Stimulated activated CD8-positive, alpha-beta memory T cell treated with anti-CD3 and anti-CD28 coated beads, Interleukin-4, amount 100 ng/mL, for 48 hours (primary cell): ENCODE measurements at regions not wholly inside any gene's neighbourhood (a gene's known extent, or its start where the extent isn't known, plus 50 kb on each side); places are given as distances from the start of the nearest gene placed in this dataset.
"Not testable (repeated sequence)": the region's sequence is repeated elsewhere in the genome, so short reads cannot be mapped to it uniquely, and the experiment has no call there.

Source experiments
- DNase-seq: peaks from one replicate; pipeline ENCODE4 v3.0.0-alpha.2; 2020

DNA sequence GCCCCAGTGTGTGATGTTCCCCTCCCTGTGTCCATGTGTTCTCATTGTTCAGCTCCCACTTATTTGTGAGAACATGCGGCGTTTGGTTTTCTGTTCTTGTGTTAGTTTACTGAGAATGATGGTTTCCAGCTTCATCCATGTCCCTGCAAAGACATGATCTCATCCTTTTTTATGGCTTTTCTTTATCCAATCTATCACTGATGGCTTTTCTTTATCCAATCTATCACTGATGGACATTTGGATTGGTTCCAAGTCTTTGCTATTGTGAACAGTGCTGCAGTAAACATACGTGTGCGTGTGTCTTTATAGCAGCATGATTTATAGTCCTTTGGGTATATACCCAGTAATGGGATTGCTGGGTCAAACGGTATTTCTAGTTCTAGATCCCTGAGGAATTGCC lies 455.8 kb downstream of the MAT2B start:
- not testable (repeated sequence) for DNase-seq

DNA sequence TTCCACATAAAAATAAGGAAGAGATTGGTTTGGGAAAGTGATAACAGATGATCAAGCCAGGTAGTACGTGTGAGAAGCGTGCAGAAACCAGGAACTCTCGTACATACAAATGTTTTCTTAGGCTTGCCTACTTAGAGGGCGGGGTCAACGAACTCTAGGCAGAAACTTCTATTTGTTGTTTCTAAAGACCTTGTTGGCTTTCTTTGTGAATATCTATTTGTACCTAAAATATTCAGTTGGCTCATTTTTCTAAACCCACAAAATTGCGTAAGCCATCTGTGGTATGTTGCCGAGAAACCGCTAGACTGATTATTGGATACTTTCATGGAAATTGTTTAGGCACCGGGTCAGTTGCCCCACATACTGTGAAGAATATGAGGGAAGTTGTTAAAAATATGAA lies 458.5 kb downstream of the MAT2B start:
- no peak for DNase-seq

DNA sequence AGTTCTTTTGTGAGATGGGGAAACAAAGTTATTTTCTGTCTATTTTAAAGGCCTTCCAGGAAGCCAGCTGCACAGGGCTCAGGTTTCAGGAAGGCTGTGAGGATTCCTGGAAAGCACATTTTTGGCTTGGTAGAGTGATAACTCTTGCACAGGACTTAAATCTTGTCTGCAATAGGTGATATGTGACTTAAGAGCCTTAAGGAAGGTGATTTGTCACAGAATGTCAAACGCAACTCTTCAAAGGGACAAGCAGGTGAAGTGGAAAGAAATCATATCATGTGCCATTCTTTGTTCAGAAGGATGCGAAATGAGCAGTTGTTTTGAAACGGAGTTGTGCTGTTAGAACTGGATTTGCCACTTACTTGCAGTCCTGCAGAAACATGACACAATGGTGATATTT lies 459.3 kb downstream of the MAT2B start:
- DNase-seq, result no peak

DNA sequence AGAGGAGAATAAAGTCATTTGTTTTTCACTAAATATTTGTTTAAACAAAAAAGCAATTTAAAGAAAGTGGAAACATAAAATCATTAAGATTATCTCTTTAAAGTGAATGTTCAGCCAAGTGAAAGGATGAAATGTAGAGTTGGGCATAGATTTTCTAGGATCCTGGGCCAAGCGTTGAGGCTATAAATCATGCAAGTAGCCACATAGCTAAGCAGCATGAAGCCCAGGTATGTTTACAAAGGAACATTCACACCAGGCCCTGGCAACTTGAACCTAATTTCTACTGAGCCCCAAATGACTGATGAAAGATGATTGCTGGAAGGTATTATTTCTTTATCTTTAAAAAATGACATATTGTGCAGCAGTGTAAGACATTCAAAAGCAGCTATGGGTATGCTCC lies 461.8 kb downstream of the MAT2B start:
- DNase-seq, result no peak

DNA sequence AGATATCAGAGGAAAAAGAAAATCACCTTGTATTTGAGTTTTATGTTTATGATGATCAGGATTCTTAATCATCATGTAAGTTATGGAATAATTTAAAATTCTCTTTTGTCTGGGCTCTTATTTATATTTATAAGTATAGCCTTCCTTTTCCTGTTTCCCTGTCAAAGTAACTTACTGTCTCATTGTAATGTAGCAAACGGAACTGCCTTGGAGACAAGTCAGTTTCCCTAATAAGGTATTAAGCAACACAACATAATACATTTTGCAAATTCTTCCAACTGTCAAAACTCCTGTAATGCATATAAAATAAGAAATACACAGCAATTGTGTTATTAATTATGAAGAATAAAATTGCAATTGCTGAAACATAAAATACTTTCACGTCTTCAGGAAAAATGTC lies 463.2 kb downstream of the MAT2B start:
- DNase-seq, result no peak

DNA sequence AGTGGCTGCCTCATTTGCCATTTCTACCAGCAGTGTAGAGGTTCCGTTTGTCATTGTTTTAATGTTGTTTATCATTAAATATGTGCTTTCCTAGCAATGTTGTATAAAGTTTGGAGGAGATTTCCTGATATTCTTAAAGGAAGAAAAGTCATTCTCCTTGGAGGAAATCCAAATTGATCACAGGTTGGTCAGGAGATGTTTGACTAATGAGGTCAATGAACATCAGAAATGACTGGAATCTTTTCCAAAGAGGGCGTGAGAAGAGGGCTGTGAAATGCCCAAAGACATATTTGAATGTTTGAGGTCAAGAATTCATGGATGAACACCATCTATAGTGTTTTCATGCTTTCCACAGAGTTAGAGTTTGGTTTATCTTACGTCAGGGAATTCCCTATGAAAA lies 471.3 kb downstream of the MAT2B start:
- no peak for DNase-seq

DNA sequence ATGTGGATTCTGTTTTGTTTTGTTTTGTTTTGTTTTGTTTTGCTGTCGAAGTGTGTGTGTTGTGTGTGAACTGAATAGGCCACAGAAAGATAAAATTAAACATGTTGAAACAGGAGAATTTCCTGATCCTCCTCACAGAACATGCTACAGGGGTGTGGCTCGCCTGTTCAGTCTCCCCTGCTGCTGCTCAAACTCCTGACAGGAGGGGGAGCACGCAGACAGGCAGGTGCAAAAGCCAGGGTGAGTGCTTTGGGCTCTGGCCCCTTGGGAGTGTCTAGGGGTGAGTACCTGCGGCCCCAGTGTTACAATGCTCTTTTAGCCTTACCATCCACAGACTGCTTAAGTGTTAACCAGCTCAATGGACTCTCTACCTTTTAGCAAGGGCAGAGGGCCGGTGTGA lies 473.5 kb downstream of the MAT2B start:
- no peak for DNase-seq

DNA sequence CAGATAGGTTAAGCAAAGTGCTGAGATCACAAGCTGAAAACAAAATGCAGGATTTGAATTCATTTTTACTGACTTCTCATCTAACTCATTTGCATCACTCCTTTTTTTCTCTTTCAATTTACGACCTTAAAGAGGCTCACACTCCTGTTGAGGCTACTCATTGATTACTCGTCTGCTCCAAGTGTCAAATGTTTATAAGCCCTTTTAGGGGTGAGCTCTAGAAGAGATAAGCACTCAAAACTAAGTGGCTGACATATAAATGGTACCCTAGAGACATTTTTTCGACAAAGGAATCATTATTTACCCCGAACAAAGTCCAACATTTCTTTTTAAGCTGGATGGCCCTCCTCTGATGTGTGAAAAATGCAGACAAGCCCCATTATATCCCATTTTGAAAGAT lies 483.1 kb downstream of the MAT2B start:
- DNase-seq, result no peak

DNA sequence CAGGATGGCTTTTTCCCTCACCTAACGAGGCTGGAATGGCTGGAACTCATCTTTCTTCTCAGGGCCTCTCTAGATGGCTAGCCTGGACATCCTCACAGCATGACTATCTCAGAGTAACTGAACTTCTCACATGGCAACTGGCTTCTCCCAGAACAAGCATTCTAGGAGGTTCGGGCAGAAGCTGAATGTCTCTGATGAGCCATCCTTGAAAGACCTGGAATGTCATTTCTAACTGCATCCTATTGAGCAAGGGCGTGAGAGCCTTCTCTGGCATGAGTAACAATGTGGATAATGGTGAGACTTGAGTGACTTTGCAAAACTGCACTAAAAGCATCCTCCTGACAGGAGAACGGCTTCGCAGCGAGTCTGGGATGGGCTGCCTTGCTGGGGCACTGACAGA lies 487.7 kb downstream of the MAT2B start:
- no peak for DNase-seq

DNA sequence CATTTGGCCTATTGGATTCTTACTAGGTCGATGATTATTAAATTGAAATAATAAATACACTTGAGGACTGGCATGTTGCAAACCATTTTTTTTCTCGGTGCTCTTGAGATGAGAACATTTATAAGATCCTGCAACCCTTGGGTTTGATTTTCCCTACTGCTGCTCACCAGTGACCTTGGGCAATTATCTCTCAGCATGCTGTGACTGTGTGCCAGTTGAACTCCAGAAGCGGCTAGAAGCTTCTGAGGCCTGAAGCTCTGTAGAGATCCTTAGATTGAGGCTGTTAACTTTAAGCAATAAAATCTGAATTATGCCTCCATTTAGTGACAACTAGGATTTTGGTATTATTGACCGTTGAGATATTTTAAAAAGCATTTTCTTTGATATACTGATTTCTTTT lies 489.8 kb downstream of the MAT2B start:
- DNase-seq, result no peak

DNA sequence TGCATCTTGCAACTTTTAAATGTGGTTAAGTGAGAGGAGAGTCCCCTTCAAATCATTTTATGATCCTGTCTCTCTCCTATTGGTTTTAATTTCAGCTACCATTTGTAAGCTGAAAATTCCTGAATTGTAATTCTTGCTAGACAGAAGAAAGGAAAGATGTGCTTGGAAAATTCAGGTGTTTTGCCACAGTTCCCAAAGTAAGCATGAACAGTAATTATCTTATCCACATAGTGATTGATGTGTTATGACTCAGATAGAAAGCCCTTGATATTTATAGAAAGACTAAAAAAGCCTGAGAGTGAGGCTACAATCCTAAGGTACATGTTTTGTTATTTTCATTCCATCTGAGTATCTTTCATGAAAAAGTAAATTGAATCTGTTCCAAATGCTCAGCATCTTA lies 492.5 kb downstream of the MAT2B start:
- DNase-seq, result no peak

DNA sequence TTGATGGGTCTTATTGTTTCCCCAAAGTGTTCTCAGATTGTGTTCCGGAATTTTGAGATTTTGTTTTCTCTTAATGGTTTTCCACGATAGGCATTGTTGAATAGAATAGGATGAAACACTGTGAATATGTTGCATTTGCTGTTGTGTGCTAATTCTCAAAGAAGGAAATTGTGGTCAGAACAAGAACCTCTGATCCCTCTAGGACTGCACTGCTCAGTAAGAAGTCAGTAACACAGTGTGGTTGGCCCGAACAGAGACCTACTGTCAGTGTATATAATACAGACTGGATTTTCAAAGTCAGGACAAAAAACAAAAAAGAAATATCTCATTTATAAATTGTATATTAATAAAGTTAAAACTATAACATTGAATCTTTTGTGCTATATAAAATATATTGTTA lies 494.8 kb downstream of the MAT2B start:
- DNase-seq, result no peak

DNA sequence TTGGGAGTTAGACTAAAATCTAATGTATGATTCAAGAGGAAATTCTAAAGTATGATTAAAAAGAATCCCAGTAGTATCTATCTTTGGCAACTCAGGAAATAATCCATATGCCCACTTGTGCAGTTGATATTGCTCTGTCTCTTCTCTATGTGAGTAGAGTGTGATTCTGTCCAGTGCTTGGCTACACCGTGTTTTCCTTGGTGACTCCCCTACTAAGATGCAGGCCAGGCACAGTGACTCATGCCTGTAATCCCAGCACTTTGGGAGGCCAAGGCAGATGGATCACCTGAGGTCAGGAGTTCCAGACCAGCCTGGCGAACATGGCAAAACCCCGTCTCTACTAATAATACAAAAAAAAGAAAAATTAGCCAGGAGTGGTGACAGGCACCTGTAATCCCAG lies 495.4 kb downstream of the MAT2B start:
- DNase-seq, result no peak

DNA sequence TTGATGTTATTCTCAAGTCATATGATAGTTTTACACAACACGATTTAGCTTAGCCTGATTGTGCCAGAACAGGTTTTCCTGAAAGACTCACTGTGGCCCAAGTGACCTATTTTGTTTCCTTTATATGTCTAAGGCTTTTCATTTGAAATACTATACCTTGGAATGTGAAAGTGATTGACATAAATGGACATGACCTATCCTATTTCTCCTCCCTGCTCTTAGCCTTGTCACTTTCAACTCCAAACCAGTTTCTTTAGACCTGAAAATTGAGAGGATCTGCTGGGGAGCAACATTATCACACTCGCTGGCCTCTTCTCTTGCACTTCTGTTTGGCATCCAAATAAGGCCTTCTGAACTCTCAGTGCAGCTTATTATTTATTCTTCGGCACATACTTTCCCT lies 496.8 kb downstream of the MAT2B start:
- DNase-seq, result no peak

DNA sequence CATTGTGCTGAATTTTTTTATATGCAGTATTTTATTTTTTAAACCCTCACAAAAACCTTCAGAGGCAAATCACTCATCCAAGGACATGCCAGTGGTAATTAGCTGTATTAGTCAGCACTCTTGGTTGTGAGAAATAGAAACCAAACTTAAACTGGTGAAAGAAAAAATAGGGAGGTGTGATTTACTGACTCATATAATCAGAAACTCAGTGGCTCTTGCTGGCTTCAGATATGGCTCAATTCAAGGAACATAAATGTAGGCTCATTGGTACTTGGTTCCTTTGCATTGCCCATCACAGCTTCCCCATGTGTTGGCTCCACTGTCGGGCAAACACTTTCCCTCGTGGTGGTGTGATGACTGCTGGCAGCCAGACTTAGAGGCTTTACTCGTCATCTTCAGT lies 497.2 kb downstream of the MAT2B start:
- DNase-seq, result no peak

DNA sequence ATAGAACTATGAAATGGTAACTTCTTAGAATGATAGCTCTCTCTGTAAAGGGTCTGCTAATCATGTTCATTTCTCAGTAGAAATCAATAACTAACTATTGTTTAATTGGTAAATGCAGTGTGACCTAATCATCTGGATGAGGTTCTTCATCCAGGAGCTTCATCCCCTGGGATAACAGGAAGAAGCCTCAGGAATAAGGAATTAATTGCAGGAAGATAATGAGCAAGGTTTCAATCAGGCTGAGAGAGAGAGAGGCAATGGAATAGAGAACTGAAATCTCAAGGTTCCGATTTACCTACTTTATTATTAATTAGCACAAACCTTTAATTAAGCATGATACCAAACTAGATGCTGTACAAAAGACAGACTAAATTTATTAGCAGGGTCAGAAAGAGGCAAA lies 499.7 kb downstream of the MAT2B start:
- no peak for DNase-seq

DNA sequence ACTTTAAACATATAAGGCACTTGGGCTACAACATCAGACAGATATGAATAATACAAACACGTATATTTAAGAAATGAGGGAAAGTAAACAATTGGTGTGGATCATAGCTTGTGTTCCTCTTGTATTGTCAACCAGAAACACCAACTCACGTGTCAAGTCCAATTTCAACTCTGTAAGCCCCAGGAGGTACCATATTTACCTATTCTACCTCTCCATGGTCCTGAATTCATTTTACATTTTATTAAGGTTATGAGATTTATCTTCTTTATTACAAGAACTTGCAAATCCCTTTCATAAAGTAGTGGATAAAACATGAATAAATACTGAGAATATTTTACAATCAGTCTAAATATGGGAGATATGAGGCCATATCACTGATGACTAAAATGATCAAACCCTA lies 501.6 kb downstream of the MAT2B start:
- DNase-seq, result no peak

DNA sequence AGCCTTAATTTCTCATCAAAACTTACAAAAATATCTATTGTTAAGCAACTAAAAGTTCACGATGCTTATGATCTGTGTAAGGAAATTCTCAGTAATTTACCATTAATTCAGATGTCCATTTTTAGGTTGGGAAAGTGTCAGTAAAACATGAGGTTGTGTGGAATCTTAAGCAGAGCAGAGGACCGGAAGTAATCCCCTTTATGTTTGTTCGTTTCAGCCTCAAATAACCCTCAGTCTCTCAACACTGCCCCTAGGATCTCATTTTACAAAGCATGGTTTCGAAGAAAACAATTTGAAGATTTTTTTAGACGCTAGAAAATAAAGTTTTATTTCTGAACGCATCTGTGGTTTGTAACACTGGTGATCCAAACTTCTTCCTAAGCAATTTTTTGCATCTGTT lies 504.2 kb downstream of the MAT2B start:
- no peak for DNase-seq

DNA sequence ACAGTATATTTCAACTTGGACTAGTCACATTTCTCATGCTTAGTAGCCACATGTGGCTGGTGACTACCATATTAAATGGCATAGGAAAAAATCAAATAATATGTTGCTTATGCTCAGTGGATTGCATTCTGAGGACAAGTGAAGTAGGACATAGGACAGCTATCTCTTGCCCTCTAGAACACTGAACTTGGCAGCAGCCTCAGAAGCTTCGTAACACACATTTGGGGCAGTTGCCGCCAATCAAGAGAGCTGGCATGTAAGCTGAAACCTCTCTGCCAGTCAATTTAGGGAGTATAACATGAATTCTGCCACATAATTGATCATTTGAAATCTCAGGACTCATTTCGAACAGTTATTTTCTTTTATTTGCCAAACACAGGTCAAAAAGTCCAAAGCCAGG lies 505.5 kb downstream of the MAT2B start:
- DNase-seq, result no peak

DNA sequence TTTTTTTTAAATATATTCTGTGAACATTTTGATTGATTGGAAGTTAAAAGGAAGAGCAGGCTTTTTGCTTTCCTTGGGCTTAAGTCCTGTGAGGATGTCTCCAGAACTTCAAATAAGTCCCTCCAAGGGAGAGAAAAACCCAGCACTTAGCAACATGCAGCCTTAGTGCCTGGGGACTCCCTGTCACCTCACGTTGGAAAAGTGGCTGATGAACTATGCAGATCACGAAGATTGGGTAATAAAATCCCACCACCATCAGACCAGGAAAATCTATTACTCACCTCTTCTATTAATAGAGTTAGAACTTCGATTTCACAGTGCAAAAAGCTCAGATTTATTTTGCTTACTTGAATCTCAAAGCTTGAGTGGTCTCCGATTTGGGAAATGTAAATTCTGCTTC lies 507.0 kb downstream of the MAT2B start:
- no peak for DNase-seq

DNA sequence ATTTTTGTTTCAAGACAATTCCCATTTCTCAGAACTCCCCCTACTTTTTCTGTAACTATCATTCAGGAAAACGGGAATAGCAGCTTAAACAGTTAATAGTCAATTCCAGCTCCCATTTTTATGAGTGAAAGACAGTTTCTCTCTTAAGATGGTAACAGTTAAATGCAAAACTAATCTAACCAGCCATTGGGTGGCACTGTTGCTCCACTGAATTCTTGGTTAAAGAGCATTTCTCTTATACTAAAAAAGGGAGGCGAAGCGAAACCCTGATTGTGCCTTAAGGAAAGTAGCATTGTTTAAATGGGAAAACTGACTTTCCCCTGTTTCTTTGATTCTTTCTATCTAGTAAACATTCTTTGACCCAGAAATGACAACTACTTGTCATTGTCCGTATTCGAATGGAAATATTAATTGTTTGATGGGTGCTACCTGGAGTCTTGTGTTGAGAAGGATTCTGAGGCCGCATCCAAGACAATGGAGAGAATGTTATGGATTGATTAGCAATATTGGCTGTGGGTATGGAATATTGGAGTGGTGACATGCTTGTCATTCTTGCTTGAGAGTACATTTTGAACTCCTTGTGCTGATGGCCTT lies 507.8 kb downstream of the MAT2B start:
- DNase-seq, result peak; percentile 56

DNA sequence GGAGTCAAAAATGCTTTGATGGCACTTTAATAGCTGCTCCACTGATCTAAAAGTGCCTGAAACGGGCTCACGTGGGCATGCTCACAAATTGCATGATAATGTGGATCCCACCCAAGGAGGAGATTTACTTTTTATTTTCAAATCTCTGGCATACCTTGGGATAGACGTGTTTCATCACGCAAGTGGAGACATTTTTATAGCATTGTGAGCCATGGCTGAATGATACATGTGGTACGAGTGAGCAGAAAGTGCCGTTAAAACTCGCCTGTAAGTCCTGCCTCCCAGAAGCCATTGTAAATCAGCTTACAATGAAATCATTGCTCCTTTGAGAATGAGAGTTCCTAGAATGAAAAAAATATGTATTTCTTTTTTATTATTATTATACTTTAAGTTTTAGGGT lies 514.7 kb downstream of the MAT2B start:
- no peak for DNase-seq

DNA sequence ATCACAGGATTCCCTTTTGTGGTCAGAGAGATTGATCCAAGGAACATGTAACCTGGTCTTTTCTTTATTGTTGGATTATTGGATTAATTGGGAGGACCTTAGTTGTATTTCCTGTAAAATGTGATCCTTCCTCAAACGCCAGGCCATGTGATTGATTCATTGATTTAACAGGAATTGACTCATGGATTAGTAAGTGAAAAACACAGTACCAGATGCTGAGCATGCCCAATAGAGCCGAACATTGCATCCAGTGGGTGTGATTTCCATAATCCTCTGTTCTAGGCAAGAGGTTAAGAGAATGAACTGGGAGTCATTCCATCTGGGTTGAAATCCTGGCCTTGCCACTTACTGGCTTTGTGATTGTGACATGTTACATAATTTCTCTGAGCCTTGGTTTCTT lies 522.3 kb downstream of the MAT2B start:
- no peak for DNase-seq

DNA sequence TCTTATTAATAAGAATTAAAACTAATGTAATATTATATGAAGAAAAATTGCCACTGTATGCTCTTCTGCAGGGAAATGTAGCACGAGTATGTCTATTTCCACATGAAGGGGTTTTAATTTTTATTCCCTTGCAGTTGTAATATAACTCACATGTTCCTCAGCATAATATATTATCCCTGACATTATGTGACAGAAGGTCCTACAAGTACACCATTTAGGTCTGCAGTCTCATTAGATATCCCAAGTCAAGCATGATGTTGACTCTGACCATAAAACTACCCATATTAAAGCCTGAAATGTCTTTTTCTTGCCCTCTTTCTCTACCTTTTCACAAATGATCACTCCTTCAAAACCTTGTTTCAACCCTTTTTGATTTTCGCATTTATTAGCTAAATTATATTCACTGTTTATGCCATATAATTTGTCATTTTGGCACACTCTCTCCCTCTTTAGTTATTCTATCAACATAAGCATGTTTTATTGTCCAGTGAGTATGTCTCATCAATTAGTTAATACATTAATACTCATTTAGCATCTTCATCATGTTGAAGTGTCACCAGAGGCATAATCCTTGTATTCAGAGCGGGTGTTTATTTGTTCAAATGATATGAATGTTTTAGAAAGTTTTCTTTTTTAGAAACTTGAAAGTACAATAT lies 532.8 kb downstream of the MAT2B start:
- no peak for DNase-seq

DNA sequence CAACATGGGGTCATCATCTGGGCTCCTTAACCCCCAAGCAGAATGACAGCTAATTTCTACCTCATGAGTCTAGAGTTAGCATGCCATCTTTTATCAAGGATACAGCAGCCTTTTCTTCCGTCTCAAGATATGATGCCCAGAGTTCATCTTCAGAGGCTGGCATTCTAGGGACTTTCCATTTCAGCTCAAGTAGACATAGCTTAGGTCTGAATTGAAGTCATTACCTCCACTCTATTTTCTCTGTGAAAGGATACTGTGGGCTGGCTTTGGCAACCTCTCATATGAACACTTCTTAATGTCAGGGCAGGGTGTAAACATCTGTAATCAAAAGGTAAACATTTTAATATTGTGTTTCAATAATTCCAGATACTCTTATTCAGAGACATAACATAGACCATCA lies 535.7 kb downstream of the MAT2B start:
- no peak for DNase-seq
